Keratinocyte (primary cell): ENCODE measurements at regions not wholly inside any gene's neighbourhood (a gene's known extent, or its start where the extent isn't known, plus 50 kb on each side); places are given as distances from the start of the nearest gene placed in this dataset.

ENCODE experiments used
- DNase-seq: peaks from one replicate; pipeline ENCODE4 v3.0.0-alpha.2; 2011; ENCODE audit warnings: low read depth, missing footprints, low spot score
- FAIRE-seq: peaks from 2 replicates; lab custom pipeline; 2011; peaks lifted over from hg19 to GRCh38; lab: Jason Lieb, UNC
- H2AFZ ChIP-seq: 2 replicates; pipeline ENCODE4 v1.6.0; 2012; ENCODE audit warnings: low read length, control low read depth, inconsistent platforms; ENCODE audit not compliant: control insufficient read depth
- H3K27ac ChIP-seq: 2 replicates; pipeline ENCODE4 v1.5.1; 2011; ENCODE audit warnings: low read length; ENCODE audit not compliant: control insufficient read depth, insufficient read depth
- H3K27me3 ChIP-seq: 3 replicates; pipeline ENCODE4 v1.6.0; 2011; ENCODE audit warnings: low read length; ENCODE audit not compliant: control insufficient read depth, insufficient read depth; ENCODE audit errors: extremely low read depth
- H3K36me3 ChIP-seq, 2 experiments: 2 replicates in 1 of 2; 3 replicates in 1 of 2; pipeline ENCODE4 v1.5.1; 2011; ENCODE audit warnings: low read length in 2 of 2, mild to moderate bottlenecking in 1 of 2; ENCODE audit not compliant: control insufficient read depth in 2 of 2, insufficient read depth in 2 of 2; ENCODE audit errors: extremely low read depth in 1 of 2
- H3K4me1 ChIP-seq: 3 replicates; pipeline ENCODE4 v1.5.1; 2011; ENCODE audit warnings: low read length; ENCODE audit not compliant: control insufficient read depth, insufficient read depth; ENCODE audit errors: extremely low read depth
- H3K4me2 ChIP-seq: 3 replicates; pipeline ENCODE4 v1.6.0; 2011; ENCODE audit warnings: low read depth, low read length; ENCODE audit not compliant: control insufficient read depth, insufficient read depth; ENCODE audit errors: extremely low read depth
- H3K4me3 ChIP-seq, 3 experiments: fragments of 200-600 bp in 1 of 3; sonication (generic) in 1 of 3; 2 replicates in 2 of 3; 3 replicates in 1 of 3; pipeline ENCODE4 v1.5.1; 2011 to 2016; ENCODE audit warnings: low read length in 3 of 3, mild to moderate bottlenecking in 3 of 3, control low read depth in 2 of 3, inconsistent platforms in 1 of 3, low read depth in 1 of 3, mixed read lengths in 1 of 3, mixed run types in 1 of 3, moderate library complexity in 1 of 3; ENCODE audit not compliant: control insufficient read depth in 2 of 3, insufficient read depth in 2 of 3; ENCODE audit errors: extremely low read depth in 1 of 3
- H3K79me2 ChIP-seq: 2 replicates; pipeline ENCODE4 v1.6.0; 2012; ENCODE audit warnings: low read length; ENCODE audit not compliant: control insufficient read depth, insufficient read depth
- H3K9ac ChIP-seq: 3 replicates; pipeline ENCODE4 v1.6.0; 2011; ENCODE audit warnings: low read length; ENCODE audit not compliant: control insufficient read depth, insufficient read depth; ENCODE audit errors: extremely low read depth
- H3K9me1 ChIP-seq: 3 replicates; pipeline ENCODE4 v1.6.0; 2011; ENCODE audit warnings: low read length; ENCODE audit not compliant: control insufficient read depth, insufficient read depth; ENCODE audit errors: extremely low read depth
- H3K9me3 ChIP-seq: 2 replicates; pipeline ENCODE4 v1.5.1; 2012; ENCODE audit warnings: low read depth, low read length; ENCODE audit not compliant: control insufficient read depth
- H4K20me1 ChIP-seq: 3 replicates; pipeline ENCODE4 v1.6.0; 2011; ENCODE audit warnings: low read length; ENCODE audit not compliant: control insufficient read depth, insufficient read depth; ENCODE audit errors: extremely low read depth
- CTCF ChIP-seq, 3 experiments: IDR thresholded peaks in 1 of 3; conservative IDR thresholded peaks in 1 of 3; optimal IDR thresholded peaks in 1 of 3; 2 replicates in 2 of 3; 3 replicates in 1 of 3; pipeline versions ENCODE3 to v1.5.1; 2011; ENCODE audit warnings: low read length in 3 of 3, mild to moderate bottlenecking in 3 of 3, moderate library complexity in 2 of 3, control low read depth in 1 of 3, inconsistent platforms in 1 of 3; ENCODE audit not compliant: insufficient read depth in 2 of 3; ENCODE audit errors: extremely low read depth in 1 of 3
- EZH2 ChIP-seq: IDR thresholded peaks from one replicate; pipeline ENCODE4 v1.6.1; 2012; ENCODE audit warnings: inconsistent platforms, mild to moderate bottlenecking, low read length, moderate library complexity
- dilution Hi-C: fragments of 300-500 bp; cut with MboI; formaldehyde crosslinking; loops from one replicate; pipeline ENCODE4 v1.7.0; 2020; ENCODE audit warnings: low sequenced_read_pairs; ENCODE audit not compliant: extremely low pct_ligation_motif_present

GRCh38 chr2:753123-753522, 75.9 kb upstream of the TMEM18 start:
- no peak overlapping the region for H3K9ac ChIP-seq
- no peaks in the 10 kb centered on the region for H3K27me3 ChIP-seq
- no peak overlapping the region for H3K4me2 ChIP-seq
- no peak overlapping the region for H3K4me3 ChIP-seq
- H3K79me2 ChIP-seq = no peaks in the 10 kb centered on the region
- no peak for TF ChIP-seq EZH2
- TF ChIP-seq CTCF (optimal IDR thresholded peaks at IDR 0.05 in 1 of 3, IDR thresholded peaks at IDR 0.05 in 1 of 3, conservative IDR thresholded peaks at IDR 0.05 in 1 of 3; ENCODE audit: extremely low read depth in 1 of 3, insufficient read depth in 2 of 3, low read length in 3 of 3) = no peak
- no peaks in the 10 kb centered on the region for H3K9me3 ChIP-seq
- dilution Hi-C loops = no loop called here
- H2AFZ ChIP-seq = no peak overlapping the region
- H4K20me1 ChIP-seq = no peaks in the 10 kb centered on the region
- H3K9me1 ChIP-seq = no peaks in the 10 kb centered on the region
- FAIRE-seq = no peak
- H3K4me1 ChIP-seq = no peaks in the 10 kb centered on the region
- no peak overlapping the region for H3K27ac ChIP-seq
- DNase-seq = no peak
- no peaks in the 10 kb centered on the region for H3K36me3 ChIP-seq

DNA sequence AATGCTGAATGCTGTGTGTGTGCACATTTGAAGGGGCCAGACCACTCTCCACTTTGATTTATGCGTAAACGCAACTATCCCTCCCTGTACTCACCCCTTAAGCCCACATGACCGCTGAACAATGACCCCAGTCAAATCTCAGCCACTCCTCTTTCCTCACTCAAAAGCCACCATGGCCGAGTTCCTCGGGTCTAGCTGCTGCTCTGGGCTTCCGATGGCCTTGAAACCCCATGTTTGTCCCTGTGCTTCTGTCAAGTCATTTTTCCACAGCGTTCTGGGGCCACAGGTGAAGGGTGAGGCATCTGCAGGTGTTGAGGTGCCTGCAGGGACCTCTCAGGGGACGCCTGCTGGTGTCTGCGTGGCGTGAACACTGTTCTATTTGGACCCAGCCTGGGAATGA, 74.3 kb upstream of the TMEM18 start:
- Histone ChIP-seq H3K27me3 (no peaks in the 10 kb centered on the region), H3K79me2 (no peaks in the 10 kb centered on the region), H3K27ac (no peak overlapping the region), H4K20me1 (no peaks in the 10 kb centered on the region), H3K4me1 (no peaks in the 10 kb centered on the region), H3K9ac (no peak overlapping the region), H3K36me3 (no peaks in the 10 kb centered on the region), H3K4me3 (no peak overlapping the region), H3K4me2 (no peak overlapping the region), H3K9me3 (no peaks in the 10 kb centered on the region), H2AFZ (no peak overlapping the region), H3K9me1 (no peaks in the 10 kb centered on the region)
- no peak for FAIRE-seq
- no peak for DNase-seq
- dilution Hi-C loops = no loop called here
- TF ChIP-seq EZH2 (no peak), CTCF (optimal IDR thresholded peaks at IDR 0.05 in 1 of 3, IDR thresholded peaks at IDR 0.05 in 1 of 3, conservative IDR thresholded peaks at IDR 0.05 in 1 of 3; ENCODE audit: extremely low read depth in 1 of 3, insufficient read depth in 2 of 3, low read length in 3 of 3) (no peak)
